Spleen (tissue), 7 donors: ENCODE measurements at regions not wholly inside any gene's neighbourhood (a gene's known extent, or its start where the extent isn't known, plus 50 kb on each side); places are given as distances from the start of the nearest gene placed in this dataset.

Source experiments
- CTCF ChIP-seq, 11 experiments: fragments of 200-600 bp in 7 of 11; fragments of 450-650 bp in 4 of 11; sonication (generic) in 4 of 11; IDR thresholded peaks in 8 of 11; conservative IDR thresholded peaks in 3 of 11; 1 replicate in 7 of 11; 2 replicates in 4 of 11; pipeline versions ENCODE4 v1.4.0 to v1.8.0; 2016 to 2021; ENCODE audit warnings: antibody characterized with exemption in 11 of 11, inconsistent platforms in 4 of 11, mild to moderate bottlenecking in 1 of 11
- POLR2A ChIP-seq, 3 donors: fragments of 450-650 bp; IDR thresholded peaks; one replicate each; pipeline ENCODE4 v1.5.1; 2017; ENCODE audit warnings: antibody characterized with exemption in 3 of 3, mild to moderate bottlenecking in 1 of 3
- donor health status: DM: no; HTN: no; CAD: no; lungs with moderate emphysema.
- donor health status: DM: no; HTN: no; CAD: no.
- donor health status: DM: no; HTN: no; CAD: no.

DNA sequence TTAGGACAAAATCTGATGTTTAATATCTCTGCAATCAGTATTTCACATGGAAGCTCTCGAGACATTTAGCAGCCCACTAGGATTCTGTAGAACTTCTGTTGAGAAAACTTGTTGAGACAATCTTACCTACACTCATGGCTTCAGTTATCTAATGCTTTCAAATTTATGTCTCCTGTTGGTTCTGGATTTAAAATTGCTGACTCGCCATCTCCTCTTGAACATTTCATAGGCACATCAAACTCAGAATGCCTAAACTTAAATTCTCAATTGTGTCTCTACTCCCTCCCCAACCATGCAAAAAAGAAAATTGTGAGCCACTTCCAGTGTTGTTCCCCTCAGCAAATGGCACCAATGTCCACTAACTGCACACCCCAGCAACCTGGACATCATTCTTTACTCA lies 142.5 kb upstream of the AHI1 start:
- no peak for TF ChIP-seq CTCF (IDR thresholded peaks at IDR 0.05 in 8 of 11, conservative IDR thresholded peaks at IDR 0.05 in 3 of 11)
- no peak for TF ChIP-seq POLR2A (IDR thresholded peaks at IDR 0.05)
